Endothelial cell of umbilical vein (primary cell): ENCODE measurements at regions not wholly inside any gene's neighbourhood (a gene's known extent, or its start where the extent isn't known, plus 50 kb on each side); places are given as distances from the start of the nearest gene placed in this dataset.

Source experiments
- BruUV-seq: library from RNA; stranded (reverse); fragments of 400-500 nt; replicated peaks from 2 replicates; lab custom pipeline; 2021; lab: Mats Ljungman, UMichigan
- CTCF ChIA-PET: fragments of 300-600, 350-600 bp; sonication (Branson Sonifier 250); formaldehyde crosslinking; loops from one replicate; lab custom pipeline; 2021; ENCODE audit warnings: antibody characterized with exemption, inconsistent platforms; lab: Charles Lee
- POLR2A ChIA-PET: fragments of 300-600, 350-600 bp; sonication (Branson Sonifier 250); formaldehyde crosslinking; loops from one replicate; lab custom pipeline; 2021; ENCODE audit warnings: antibody characterized with exemption, inconsistent platforms; lab: Charles Lee
- DNase-seq: peaks from one replicate; pipeline ENCODE4 v3.0.0-alpha.2; 2011; ENCODE audit warnings: low read depth, low spot score
- FAIRE-seq: peaks from 2 replicates; lab custom pipeline; 2011; peaks lifted over from hg19 to GRCh38; lab: Jason Lieb, UNC
- H2AFZ ChIP-seq: 2 replicates; pipeline ENCODE4 v1.6.0; 2012; ENCODE audit warnings: low read depth, low read length, control low read depth, inconsistent platforms
- H3K27ac ChIP-seq: 2 replicates; pipeline ENCODE4 v1.5.1; 2011; ENCODE audit warnings: low read depth, mild to moderate bottlenecking, control low read depth, low read length, moderate library complexity; ENCODE audit not compliant: insufficient read depth
- H3K27me3 ChIP-seq, 2 experiments: 2 replicates each; pipeline versions ENCODE4 v1.6.0 to v1.6.1; 2011; ENCODE audit warnings: low read length in 2 of 2, mixed read lengths in 1 of 2; ENCODE audit not compliant: control insufficient read depth in 2 of 2, insufficient read depth in 2 of 2
- H3K36me3 ChIP-seq, 2 experiments: 2 replicates in 1 of 2; 3 replicates in 1 of 2; pipeline ENCODE4 v1.5.1; 2011; ENCODE audit warnings: low read length in 2 of 2, mild to moderate bottlenecking in 1 of 2, moderate library complexity in 1 of 2; ENCODE audit not compliant: control insufficient read depth in 2 of 2, insufficient read depth in 2 of 2; ENCODE audit errors: extremely low read depth in 1 of 2
- H3K4me1 ChIP-seq: 3 replicates; pipeline ENCODE4 v1.5.1; 2011; ENCODE audit warnings: mild to moderate bottlenecking, low read length; ENCODE audit not compliant: control insufficient read depth, insufficient read depth; ENCODE audit errors: extremely low read depth
- H3K4me2 ChIP-seq: 2 replicates; pipeline ENCODE4 v1.6.1; 2011; ENCODE audit warnings: low read length, control low read depth, mixed read lengths; ENCODE audit not compliant: insufficient read depth
- H3K4me3 ChIP-seq, 3 experiments: fragments of 200-600 bp in 1 of 3; sonication (generic), shearing (Covaris generic) in 1 of 3; replicated peaks in 1 of 3; 2 replicates each; pipeline ENCODE4 v1.5.1; 2011 to 2016; ENCODE audit warnings: control low read depth in 3 of 3, low read length in 3 of 3, mild to moderate bottlenecking in 2 of 3, inconsistent platforms in 1 of 3, low read depth in 1 of 3, moderate library complexity in 1 of 3; ENCODE audit not compliant: insufficient read depth in 1 of 3
- H3K79me2 ChIP-seq: 2 replicates; pipeline ENCODE4 v1.6.0; 2012; ENCODE audit warnings: low read length, inconsistent platforms; ENCODE audit not compliant: control insufficient read depth, insufficient read depth
- H3K9ac ChIP-seq: replicated peaks from 2 replicates; pipeline ENCODE3; 2011; ENCODE audit warnings: low read length, control low read depth; ENCODE audit not compliant: insufficient read depth; ENCODE audit errors: extremely low read depth
- H3K9me1 ChIP-seq: replicated peaks from 3 replicates; pipeline ENCODE4 v1.6.0; 2011; ENCODE audit warnings: mild to moderate bottlenecking, low read length; ENCODE audit not compliant: control insufficient read depth, insufficient read depth; ENCODE audit errors: extremely low read depth
- H3K9me3 ChIP-seq: replicated peaks from 2 replicates; pipeline ENCODE4 v1.5.1; 2012; ENCODE audit warnings: low read length, inconsistent platforms; ENCODE audit not compliant: control insufficient read depth, insufficient read depth
- H4K20me1 ChIP-seq: replicated peaks from 2 replicates; pipeline ENCODE3; 2011; ENCODE audit warnings: mild to moderate bottlenecking, low read length; ENCODE audit not compliant: control insufficient read depth, insufficient read depth; ENCODE audit errors: extremely low read depth
- EZH2 ChIP-seq: IDR thresholded peaks from 2 replicates; pipeline ENCODE4 v1.6.1; 2012; ENCODE audit warnings: borderline replicate concordance, low read depth, mild to moderate bottlenecking, moderate library complexity, low read length, inconsistent platforms; ENCODE audit not compliant: severe bottlenecking
- FOS ChIP-seq: IDR thresholded peaks from 2 replicates; pipeline ENCODE4 v1.6.1; 2011; ENCODE audit warnings: mild to moderate bottlenecking, low read length, moderate library complexity, borderline replicate concordance; ENCODE audit not compliant: insufficient read depth
- GATA2 ChIP-seq: IDR thresholded peaks from 2 replicates; pipeline ENCODE4 v1.7.0; 2011; ENCODE audit warnings: low read depth, mild to moderate bottlenecking, moderate library complexity, mixed read lengths, low read length; ENCODE audit not compliant: insufficient read length, insufficient read depth
- JUN ChIP-seq: IDR thresholded peaks from 2 replicates; pipeline ENCODE4 v1.6.1; 2011; ENCODE audit warnings: borderline replicate concordance, low read depth; ENCODE audit not compliant: insufficient read length, insufficient read depth
- MYC ChIP-seq: IDR thresholded peaks from one replicate; pipeline ENCODE4 v1.6.1; 2011; ENCODE audit warnings: mild to moderate bottlenecking, low read depth, low read length
- POLR2A ChIP-seq: IDR thresholded peaks from 2 replicates; pipeline ENCODE4 v1.6.1; 2012; ENCODE audit warnings: low read depth, mild to moderate bottlenecking, control low read depth, low read length
- POLR2AphosphoS5 ChIP-seq: IDR thresholded peaks from 2 replicates; pipeline ENCODE4 v1.6.1; 2012; ENCODE audit warnings: low read depth, mild to moderate bottlenecking, control low read depth, low read length, moderate library complexity; ENCODE audit not compliant: insufficient read depth
- dilution Hi-C: fragments of 300-500 bp; cut with MboI; formaldehyde crosslinking; loops from one replicate; pipeline ENCODE4 v1.15.0; 2019; ENCODE audit warnings: low sequenced_read_pairs; ENCODE audit not compliant: extremely low pct_ligation_motif_present
- intact Hi-C: fragments of 100-400 bp; cut with micrococcal nuclease; formaldehyde crosslinking; loops from one replicate; pipeline ENCODE4 v1.10.0; 2022
- TF ChIP-seq, protein P1 (sequence below), 2 donors: IDR thresholded peaks; 1 replicate in 1 of 2; 2 replicates in 1 of 2; pipeline ENCODE4 v1.5.1; 2011; ENCODE audit warnings: low read length in 2 of 2, mild to moderate bottlenecking in 2 of 2, moderate library complexity in 2 of 2, control low read depth in 1 of 2, inconsistent platforms in 1 of 2, low read depth in 1 of 2; ENCODE audit not compliant: insufficient read depth in 1 of 2; ENCODE audit errors: extremely low read depth in 1 of 2
- TF ChIP-seq, protein P2 (sequence below): IDR thresholded peaks from 2 replicates; pipeline ENCODE4 v1.6.1; 2011; ENCODE audit not compliant: insufficient read depth, insufficient read length

GRCh38 chr4:174427571-174428140, 94.6 kb downstream of the HPGD start:
- Histone ChIP-seq H3K9ac (no peak overlapping the region), H4K20me1 (no peaks in the 10 kb centered on the region), H3K36me3 (no peaks in the 10 kb centered on the region), H2AFZ (no peak overlapping the region), H3K4me1 (no peaks in the 10 kb centered on the region), H3K4me2 (no peak overlapping the region), H3K4me3 (no peak overlapping the region), H3K27ac (no peak overlapping the region), H3K79me2 (no peaks in the 10 kb centered on the region), H3K9me1 (no peaks in the 10 kb centered on the region), H3K27me3 (no peaks in the 10 kb centered on the region), H3K9me3 (no peaks in the 10 kb centered on the region)
- no TSS peak for BruUV-seq
- POLR2A ChIA-PET, result no interaction called here
- CTCF ChIA-PET, result no interaction called here
- no peak for TF ChIP-seq POLR2A
- no peak for TF ChIP-seq MYC
- TF ChIP-seq EZH2, result no peak
- TF ChIP-seq POLR2AphosphoS5, result no peak
- TF ChIP-seq, protein P1, sequence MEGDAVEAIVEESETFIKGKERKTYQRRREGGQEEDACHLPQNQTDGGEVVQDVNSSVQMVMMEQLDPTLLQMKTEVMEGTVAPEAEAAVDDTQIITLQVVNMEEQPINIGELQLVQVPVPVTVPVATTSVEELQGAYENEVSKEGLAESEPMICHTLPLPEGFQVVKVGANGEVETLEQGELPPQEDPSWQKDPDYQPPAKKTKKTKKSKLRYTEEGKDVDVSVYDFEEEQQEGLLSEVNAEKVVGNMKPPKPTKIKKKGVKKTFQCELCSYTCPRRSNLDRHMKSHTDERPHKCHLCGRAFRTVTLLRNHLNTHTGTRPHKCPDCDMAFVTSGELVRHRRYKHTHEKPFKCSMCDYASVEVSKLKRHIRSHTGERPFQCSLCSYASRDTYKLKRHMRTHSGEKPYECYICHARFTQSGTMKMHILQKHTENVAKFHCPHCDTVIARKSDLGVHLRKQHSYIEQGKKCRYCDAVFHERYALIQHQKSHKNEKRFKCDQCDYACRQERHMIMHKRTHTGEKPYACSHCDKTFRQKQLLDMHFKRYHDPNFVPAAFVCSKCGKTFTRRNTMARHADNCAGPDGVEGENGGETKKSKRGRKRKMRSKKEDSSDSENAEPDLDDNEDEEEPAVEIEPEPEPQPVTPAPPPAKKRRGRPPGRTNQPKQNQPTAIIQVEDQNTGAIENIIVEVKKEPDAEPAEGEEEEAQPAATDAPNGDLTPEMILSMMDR (IDR thresholded peaks at IDR 0.05; ENCODE audit: extremely low read depth in 1 of 2, insufficient read depth in 1 of 2, low read depth in 1 of 2, low read length in 2 of 2), result no peak
- intact Hi-C loops (no loop called here), dilution Hi-C loops (no loop called here)
- FAIRE-seq (no peak), DNase-seq (no peak)

DNA sequence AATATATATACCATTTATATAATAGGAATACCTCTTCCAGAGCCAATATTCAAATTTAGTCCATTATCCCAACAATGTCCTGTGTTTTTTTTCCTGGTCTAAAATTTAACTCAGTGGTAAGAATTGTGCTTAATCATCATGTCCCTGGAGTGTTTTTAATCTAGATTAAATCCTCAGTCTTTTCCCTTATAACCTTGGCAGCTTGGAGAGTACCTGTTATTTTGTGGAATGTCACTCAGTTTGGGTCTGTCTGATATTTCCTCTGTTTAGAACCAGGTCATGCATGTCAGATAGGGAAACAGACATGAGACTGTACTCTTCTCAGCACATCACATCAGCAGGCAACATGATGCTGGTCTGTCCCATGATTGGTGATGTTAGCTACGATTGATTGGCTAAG, 96.6 kb downstream of the HPGD start:
- no peaks in the 10 kb centered on the region for H3K9me1 ChIP-seq
- FAIRE-seq (no peak), DNase-seq (no peak)
- H3K27me3 ChIP-seq, result no peaks in the 10 kb centered on the region
- H4K20me1 ChIP-seq, result no peaks in the 10 kb centered on the region
- TF ChIP-seq MYC (no peak), JUN (no peak), EZH2 (no peak), POLR2AphosphoS5 (no peak), GATA2 (no peak), POLR2A (no peak), FOS (no peak)
- TF ChIP-seq, protein P1 (IDR thresholded peaks at IDR 0.05; ENCODE audit: extremely low read depth in 1 of 2, insufficient read depth in 1 of 2, low read depth in 1 of 2, low read length in 2 of 2), result no peak
- TF ChIP-seq, protein P2, sequence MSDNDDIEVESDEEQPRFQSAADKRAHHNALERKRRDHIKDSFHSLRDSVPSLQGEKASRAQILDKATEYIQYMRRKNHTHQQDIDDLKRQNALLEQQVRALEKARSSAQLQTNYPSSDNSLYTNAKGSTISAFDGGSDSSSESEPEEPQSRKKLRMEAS, result no peak
- no peak overlapping the region for H3K4me2 ChIP-seq
- CTCF ChIA-PET, result interaction anchor here (0.6 kb wide), 1 partner anchor 8 kb away, joined by 3 read pairs; no protein-coding TSS in a partner anchor
- H3K9ac ChIP-seq, result no peak overlapping the region
- H3K4me3 ChIP-seq, result no peak overlapping the region
- H3K79me2 ChIP-seq, result no peaks in the 10 kb centered on the region
- BruUV-seq, result no TSS peak
- H3K4me1 ChIP-seq, result no peaks in the 10 kb centered on the region
- no peak overlapping the region for H2AFZ ChIP-seq
- dilution Hi-C loops (no loop called here), intact Hi-C loops (no loop called here)
- POLR2A ChIA-PET, result no interaction called here
- no peaks in the 10 kb centered on the region for H3K9me3 ChIP-seq
- H3K36me3 ChIP-seq, result no peaks in the 10 kb centered on the region
- H3K27ac ChIP-seq, result no peak overlapping the region
